Psoas muscle (tissue), 7 donors: ENCODE measurements at regions not wholly inside any gene's neighbourhood (a gene's known extent, or its start where the extent isn't known, plus 50 kb on each side); places are given as distances from the start of the nearest gene placed in this dataset.

Experiments used
- ATAC-seq, 4 donors: fragments of 200-7000 bp; cut with Tn5 transposase; one replicate each; pipeline ENCODE4 v1.9.1; 2020; ENCODE audit warnings: moderate library complexity in 3 of 4, mild to moderate bottlenecking in 2 of 4
- DNase-seq, 2 donors: peaks; one replicate each; pipeline ENCODE4 v3.0.0-alpha.2; 2020
- H3K27ac ChIP-seq: fragments of 200-600 bp; one replicate; pipeline ENCODE4 v1.8.0; 2022
- H3K27me3 ChIP-seq, 3 donors: fragments of 200-600 bp in 1 of 3; one replicate each; pipeline versions ENCODE4 v1.6.1 to v1.8.0; 2013 to 2022; ENCODE audit warnings: low read length in 2 of 3, mild to moderate bottlenecking in 2 of 3, moderate library complexity in 1 of 3; ENCODE audit not compliant: insufficient read depth in 3 of 3
- H3K36me3 ChIP-seq, 2 donors: fragments of 200-600 bp in 1 of 2; one replicate each; pipeline versions ENCODE4 v1.6.1 to v1.8.0; 2013 to 2022; ENCODE audit warnings: low read depth in 1 of 2, mild to moderate bottlenecking in 1 of 2, moderate library complexity in 1 of 2; ENCODE audit not compliant: insufficient read depth in 1 of 2
- H3K4me1 ChIP-seq: fragments of 200-600 bp; one replicate; pipeline ENCODE4 v1.8.0; 2022
- H3K4me3 ChIP-seq: fragments of 200-600 bp; one replicate; pipeline ENCODE4 v1.8.0; 2022; ENCODE audit warnings: mild to moderate bottlenecking
- H3K9me3 ChIP-seq: fragments of 200-600 bp; one replicate; pipeline ENCODE4 v1.8.0; 2022
- WGBS, 3 donors: extraction: QIAGEN DNeasy Blood & Tissue Kit; methylation state at CpG; one replicate each; pipeline versions ENCODE4 v1.1.6 to v1.1.7; 2013; 5-methylcytosine and 5-hydroxymethylcytosine counted together
- intact Hi-C, 2 donors: fragments of 100-400 bp; cut with DNase I; formaldehyde crosslinking; loops; one replicate each; pipeline versions ENCODE4 v1.11.0 to v1.14.2; 2022
- TF ChIP-seq, protein P1 (sequence below): fragments of 200-600 bp; IDR thresholded peaks from one replicate; pipeline ENCODE4 v1.8.0; 2022; ENCODE audit warnings: antibody characterized with exemption
- donor health status: healthy with polysubstance abuse.
- donor health status: DM: no; HTN: no; CAD: no; lungs with moderate emphysema.
- donor health status: Bipolar disorder and iron deficiency.
- donor health status: healthy.
- donor health status: DM: yes; HTN: yes; CAD: no.
- donor health status: DM: no; HTN: no; CAD: no.
- donor health status: DM: yes; HTN: yes; CAD: no.

DNA sequence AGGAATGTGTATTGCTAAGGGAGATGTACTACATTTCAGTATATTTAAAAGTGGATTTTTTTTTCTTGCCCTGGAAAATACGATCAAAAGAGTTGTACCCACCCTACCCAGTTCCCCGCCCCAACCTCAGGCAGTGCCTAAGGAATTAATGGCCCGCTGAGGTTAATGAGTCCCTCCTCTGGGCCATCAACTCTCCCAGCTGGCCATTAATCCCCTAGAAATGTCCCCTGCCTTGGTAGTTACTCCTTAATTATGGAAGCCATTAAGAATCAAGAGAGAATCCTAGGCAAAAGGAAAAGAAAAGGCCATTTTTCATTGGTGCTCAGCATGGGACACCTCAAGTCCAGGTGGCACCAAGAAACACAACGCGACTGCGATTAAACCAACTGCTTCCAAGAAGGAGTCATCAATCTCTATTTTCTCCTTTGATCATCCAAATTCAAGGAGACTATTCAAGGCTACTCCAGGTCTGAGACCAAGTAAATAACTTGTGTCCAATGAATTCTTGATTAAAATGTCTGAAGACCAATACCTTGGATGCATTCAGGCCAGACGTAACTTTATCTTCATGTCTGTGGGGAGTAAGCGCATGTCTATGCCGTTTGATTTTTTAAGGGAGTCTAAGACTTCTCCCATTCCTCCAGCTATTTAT is 1962.2 kb upstream of the WWC1 start:
- DNase-seq (no peak), ATAC-seq (no peak)
- intact Hi-C loops: no loop called here
- Histone ChIP-seq H3K4me1 (no peaks in the 10 kb centered on the region), H3K27me3 (no peaks in the 10 kb centered on the region), H3K36me3 (no peaks in the 10 kb centered on the region), H3K27ac (no peak overlapping the region), H3K4me3 (no peak overlapping the region), H3K9me3 (no peaks in the 10 kb centered on the region)
- WGBS, 3 donors: 68 to 78% (median 70%) methylated on average over 9 of the region's 9 CpGs
- TF ChIP-seq, protein P1, sequence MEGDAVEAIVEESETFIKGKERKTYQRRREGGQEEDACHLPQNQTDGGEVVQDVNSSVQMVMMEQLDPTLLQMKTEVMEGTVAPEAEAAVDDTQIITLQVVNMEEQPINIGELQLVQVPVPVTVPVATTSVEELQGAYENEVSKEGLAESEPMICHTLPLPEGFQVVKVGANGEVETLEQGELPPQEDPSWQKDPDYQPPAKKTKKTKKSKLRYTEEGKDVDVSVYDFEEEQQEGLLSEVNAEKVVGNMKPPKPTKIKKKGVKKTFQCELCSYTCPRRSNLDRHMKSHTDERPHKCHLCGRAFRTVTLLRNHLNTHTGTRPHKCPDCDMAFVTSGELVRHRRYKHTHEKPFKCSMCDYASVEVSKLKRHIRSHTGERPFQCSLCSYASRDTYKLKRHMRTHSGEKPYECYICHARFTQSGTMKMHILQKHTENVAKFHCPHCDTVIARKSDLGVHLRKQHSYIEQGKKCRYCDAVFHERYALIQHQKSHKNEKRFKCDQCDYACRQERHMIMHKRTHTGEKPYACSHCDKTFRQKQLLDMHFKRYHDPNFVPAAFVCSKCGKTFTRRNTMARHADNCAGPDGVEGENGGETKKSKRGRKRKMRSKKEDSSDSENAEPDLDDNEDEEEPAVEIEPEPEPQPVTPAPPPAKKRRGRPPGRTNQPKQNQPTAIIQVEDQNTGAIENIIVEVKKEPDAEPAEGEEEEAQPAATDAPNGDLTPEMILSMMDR: no peak

DNA sequence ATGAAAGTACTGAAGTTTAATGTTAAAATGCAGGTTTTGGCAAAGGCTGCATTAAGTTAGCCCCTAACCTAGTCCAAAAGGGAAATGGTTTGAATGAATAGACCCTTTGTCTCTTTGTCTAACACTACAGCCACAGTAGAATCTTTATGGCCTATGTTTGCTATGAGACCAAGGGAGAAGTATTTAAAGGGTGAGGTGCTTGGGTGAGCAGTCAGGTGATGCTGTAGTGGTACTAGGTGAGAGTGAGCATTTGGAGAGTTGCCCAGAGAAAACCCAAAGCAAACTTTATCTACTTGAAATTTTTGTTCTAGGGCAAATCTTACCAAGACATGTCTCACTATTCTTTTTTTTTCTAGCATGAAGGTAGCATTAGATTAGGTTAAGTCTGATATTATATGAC is 1961.4 kb upstream of the WWC1 start:
- no peak for ATAC-seq
- TF ChIP-seq, protein P1: no peak
- no peaks in the 10 kb centered on the region for H3K9me3 ChIP-seq

DNA sequence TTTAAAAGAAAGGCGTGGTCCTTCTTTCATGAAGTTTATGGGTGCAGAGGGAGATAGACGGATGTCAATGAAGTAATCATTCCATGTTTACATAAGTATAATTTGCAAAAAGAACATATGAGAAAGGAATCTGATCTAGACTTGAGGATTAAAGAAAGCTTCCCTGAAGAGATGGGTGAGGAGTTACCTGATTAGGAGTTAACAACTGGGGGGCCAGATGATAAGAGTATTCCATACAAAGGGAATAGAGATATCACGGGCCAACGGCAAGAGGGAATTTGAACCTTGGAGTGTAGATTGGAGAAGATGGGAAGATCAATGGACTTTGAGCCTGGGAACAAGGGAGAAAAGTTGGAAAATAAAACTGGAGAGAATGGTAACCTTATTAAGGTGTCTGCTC is 1959.9 kb upstream of the WWC1 start:
- 84 to 86% (median 86%) methylated on average over 4 of the region's 4 CpGs for WGBS, 3 donors
- Histone ChIP-seq H3K4me1 (no peaks in the 10 kb centered on the region), H3K36me3 (no peaks in the 10 kb centered on the region), H3K27ac (no peak overlapping the region), H3K27me3 (no peaks in the 10 kb centered on the region), H3K9me3 (no peaks in the 10 kb centered on the region), H3K4me3 (no peak overlapping the region)
- no peak for DNase-seq
- intact Hi-C loops: no loop called here
- TF ChIP-seq, protein P1: no peak
- ATAC-seq: no peak

More for the DNA sequence above, 1961.4 kb upstream of the WWC1 start:
- DNase-seq: no peak
- intact Hi-C loops: no loop called here
- Histone ChIP-seq H3K36me3 (no peaks in the 10 kb centered on the region), H3K27me3 (no peaks in the 10 kb centered on the region), H3K27ac (no peak overlapping the region), H3K4me1 (no peaks in the 10 kb centered on the region), H3K4me3 (no peak overlapping the region)

DNA sequence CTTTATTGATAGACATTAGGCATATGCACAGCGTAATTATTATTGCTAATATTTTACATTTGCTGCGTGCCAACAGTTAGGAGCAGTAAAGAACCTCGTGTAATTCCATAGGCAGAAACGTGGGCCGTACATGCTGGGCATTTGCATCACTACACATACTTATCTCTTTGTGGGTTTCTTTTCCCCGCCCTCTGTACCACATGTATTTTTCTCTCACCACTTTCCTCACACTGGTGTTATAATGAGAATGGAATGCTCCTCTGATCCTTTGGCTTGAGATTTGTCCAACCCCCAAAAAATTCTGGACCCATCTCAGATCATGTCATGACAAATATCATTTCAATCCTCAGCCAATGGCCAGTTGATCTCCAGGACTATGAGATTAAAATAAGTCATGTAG is 1952.6 kb upstream of the WWC1 start:
- intact Hi-C loops: no loop called here

More for the DNA sequence above, 1952.6 kb upstream of the WWC1 start:
- no peak for ATAC-seq
- WGBS, 3 donors: 85 to 88% (median 86%) methylated on average over 6 of the region's 6 CpGs
- TF ChIP-seq, protein P1: no peak
- no peak overlapping the region for H3K27ac ChIP-seq
- no peaks in the 10 kb centered on the region for H3K27me3 ChIP-seq
- no peak for DNase-seq
- no peak overlapping the region for H3K4me3 ChIP-seq
- no peaks in the 10 kb centered on the region for H3K4me1 ChIP-seq
- H3K36me3 ChIP-seq: no peaks in the 10 kb centered on the region
- H3K9me3 ChIP-seq: no peaks in the 10 kb centered on the region
